GM12878 (cell line): ENCODE measurements at regions not wholly inside any gene's neighbourhood (a gene's known extent, or its start where the extent isn't known, plus 50 kb on each side); places are given as distances from the start of the nearest gene placed in this dataset.

ENCODE experiments used
- ATAC-seq: fragments of 200-7000 bp; cut with Tn5 transposase; 3 replicates; pipeline ENCODE4 v1.9.1; 2020; ENCODE audit warnings: mild to moderate bottlenecking, moderate library complexity
- BruUV-seq: library from RNA; stranded (reverse); fragments of 400-500 nt; replicated peaks from 2 replicates; lab custom pipeline; 2021; lab: Mats Ljungman, UMichigan
- CTCF ChIA-PET: fragments of 300-600 bp; sonication (Branson Sonifier 250); formaldehyde crosslinking; extraction: SDS; loops from one replicate; lab custom pipeline; 2021; ENCODE audit warnings: inconsistent platforms; lab: Yijun Ruan, JAX
- POLR2A ChIA-PET: fragments of 350-600 bp; formaldehyde crosslinking; extraction: SDS; loops from one replicate; lab custom pipeline; 2021; ENCODE audit warnings: inconsistent platforms; lab: Charles Lee
- RAD21 ChIA-PET: fragments of 300-600 bp; sonication (Branson Sonifier 250); formaldehyde crosslinking; loops from one replicate; lab custom pipeline; 2023; ENCODE audit warnings: antibody characterized with exemption; ENCODE audit not compliant: unreplicated experiment; lab: Charles Lee
- SMC1A ChIA-PET: fragments of 300-600 bp; sonication (Branson Sonifier 250); formaldehyde crosslinking; loops from one replicate; lab custom pipeline; 2023; ENCODE audit not compliant: unreplicated experiment, uncharacterized antibody; lab: Charles Lee
- DNase-seq: peaks from one replicate; pipeline ENCODE4 v3.0.0-alpha.2; 2011; ENCODE audit warnings: low read depth, low spot score
- FAIRE-seq: peaks from 3 replicates; lab custom pipeline; 2011; peaks lifted over from hg19 to GRCh38; lab: Jason Lieb, UNC
- H2AFZ ChIP-seq: 2 replicates; pipeline ENCODE4 v1.6.0; 2011; ENCODE audit warnings: low read depth, low read length, control low read depth; ENCODE audit not compliant: control insufficient read depth
- H3K27ac ChIP-seq: 2 replicates; pipeline ENCODE4 v1.5.1; 2011; ENCODE audit warnings: control low read depth; ENCODE audit not compliant: control insufficient read depth, insufficient read depth
- H3K27me3 ChIP-seq, 2 experiments: replicated peaks in 1 of 2; 2 replicates each; pipeline versions ENCODE4 v1.6.0 to v1.6.1; 2011; ENCODE audit warnings: low read length in 1 of 2; ENCODE audit not compliant: control insufficient read depth in 2 of 2, insufficient read depth in 2 of 2
- H3K36me3 ChIP-seq, 2 experiments: 2 replicates each; pipeline ENCODE4 v1.5.1; 2011; ENCODE audit warnings: low read length in 1 of 2; ENCODE audit not compliant: control insufficient read depth in 2 of 2, insufficient read depth in 2 of 2
- H3K4me1 ChIP-seq: 2 replicates; pipeline ENCODE4 v1.6.1; 2011; ENCODE audit warnings: mild to moderate bottlenecking, low read length, moderate library complexity, mixed read lengths; ENCODE audit not compliant: control insufficient read depth, insufficient read depth
- H3K4me2 ChIP-seq: 2 replicates; pipeline ENCODE4 v1.6.0; 2011; ENCODE audit warnings: control low read depth; ENCODE audit not compliant: control insufficient read depth, insufficient read depth
- H3K4me3 ChIP-seq: fragments of 200-600 bp; sonication (generic); 2 replicates; pipeline ENCODE4 v1.5.1; 2016
- H3K79me2 ChIP-seq: 2 replicates; pipeline ENCODE4 v1.6.0; 2011; ENCODE audit warnings: low read length; ENCODE audit not compliant: control insufficient read depth, insufficient read depth
- H3K9ac ChIP-seq: 2 replicates; pipeline ENCODE4 v1.8.0; 2011; ENCODE audit warnings: low read length, control low read depth, mixed read lengths; ENCODE audit not compliant: control insufficient read depth, insufficient read depth
- H3K9me3 ChIP-seq: replicated peaks from 3 replicates; pipeline ENCODE4 v1.5.1; 2011; ENCODE audit warnings: mild to moderate bottlenecking, low read length; ENCODE audit not compliant: control insufficient read depth, insufficient read depth
- H4K20me1 ChIP-seq: 2 replicates; pipeline ENCODE4 v1.6.0; 2011; ENCODE audit not compliant: control insufficient read depth, insufficient read depth
- E2F8 ChIP-seq: fragments of 450-650 bp; IDR thresholded peaks from 2 replicates; pipeline ENCODE4 v1.6.1; 2018; ENCODE audit warnings: mild to moderate bottlenecking, low read depth, moderate library complexity; ENCODE audit not compliant: partially characterized antibody
- EP300 ChIP-seq, 2 experiments: fragments of 150-350 bp in 1 of 2; IDR thresholded peaks; 2 replicates each; pipeline ENCODE4 v1.6.1; 2011 to 2012; ENCODE audit warnings: low read depth in 2 of 2, low read length in 2 of 2, borderline replicate concordance in 1 of 2, improper control_type of control experiment in 1 of 2, inconsistent platforms in 1 of 2; ENCODE audit not compliant: control insufficient read depth in 1 of 2
- HDAC2 ChIP-seq: fragments of 200-600 bp; sonication (generic); IDR thresholded peaks from 2 replicates; pipeline ENCODE4 v1.6.1; 2017
- IRF4 ChIP-seq: IDR thresholded peaks from 2 replicates; pipeline ENCODE4 v1.6.1; 2011; ENCODE audit warnings: low read depth, low read length
- KLF5 ChIP-seq: fragments of 450-650 bp; IDR thresholded peaks from 2 replicates; pipeline ENCODE4 v1.6.1; 2014; ENCODE audit warnings: mild to moderate bottlenecking; ENCODE audit not compliant: partially characterized antibody
- NKRF ChIP-seq: fragments of 450-650 bp; conservative IDR thresholded peaks from 2 replicates; pipeline ENCODE4 v1.6.1; 2017; ENCODE audit warnings: mild to moderate bottlenecking, moderate library complexity
- RELA ChIP-seq: fragments of 450-650 bp; IDR thresholded peaks from 2 replicates; pipeline ENCODE4 v1.8.0; 2014; ENCODE audit warnings: borderline replicate concordance; ENCODE audit not compliant: partially characterized antibody
- ZZZ3 ChIP-seq: IDR thresholded peaks from 2 replicates; pipeline ENCODE4 v1.6.1; 2011; ENCODE audit warnings: low read depth; ENCODE audit not compliant: control insufficient read depth, insufficient read length
- WGBS: methylation state at CpG from one replicate; pipeline ENCODE4 v1.1.6; 2016; ENCODE audit warnings: low lambda C conversion rate; ENCODE audit not compliant: insufficient replicate concordance, insufficient coverage; ENCODE audit errors: missing lambda C conversion rate; 5-methylcytosine and 5-hydroxymethylcytosine counted together
- in situ Hi-C: fragments of 300-500 bp; cut with MboI; formaldehyde crosslinking; loops from 9 replicates; pipeline ENCODE4 v1.14.3; 2018; ENCODE audit warnings: mixed read lengths
- intact Hi-C: fragments of 100-400 bp; cut with micrococcal nuclease; formaldehyde crosslinking; loops from one replicate; pipeline ENCODE4 v1.14.2; 2022; ENCODE audit not compliant: unreplicated experiment

- H3K27ac ChIP-seq = no peak overlapping the region
- H3K36me3 ChIP-seq = no peaks in the 10 kb centered on the region
- H4K20me1 ChIP-seq = no peaks in the 10 kb centered on the region
- no peak for TF ChIP-seq IRF4
- TF ChIP-seq KLF5 = no peak
- TF ChIP-seq E2F8 = no peak
- TF ChIP-seq HDAC2 = no peak
- no peak for TF ChIP-seq RELA
- TF ChIP-seq NKRF = no peak
- no peak for TF ChIP-seq EP300 (IDR thresholded peaks at IDR 0.05; ENCODE audit: borderline replicate concordance in 1 of 2, control insufficient read depth in 1 of 2, low read depth in 2 of 2, low read length in 2 of 2)
- TF ChIP-seq ZZZ3 = no peak
- peaks cover 12% of the 10 kb centered on the region for H3K79me2 ChIP-seq
- ATAC-seq = no peak
- no peaks in the 10 kb centered on the region; the same call in 2 of the 3 replicates for H3K9me3 ChIP-seq
- SMC1A ChIA-PET = interaction anchor here (0.7 to 9.6 kb wide), 24 partner anchors 9 to 616 kb away, joined by 3 to 189 read pairs (median 4); no protein-coding TSS in a partner anchor
- no TSS peak for BruUV-seq
- CTCF ChIA-PET = interaction anchor here (0.5 to 10.1 kb wide), 22 partner anchors 11 to 714 kb away, joined by 3 to 195 read pairs (median 4); no protein-coding TSS in a partner anchor
- no peak for FAIRE-seq
- in situ Hi-C loops (loop anchor here (5.0 to 10.0 kb wide), 3 partner anchors 208 to 496 kb away; no protein-coding TSS in a partner anchor), intact Hi-C loops (loop anchor here (2.0 kb wide), 2 partner anchors 108 to 268 kb away; no protein-coding TSS in a partner anchor)
- H3K4me3 ChIP-seq = no peak overlapping the region
- H3K9ac ChIP-seq = no peak overlapping the region
- WGBS = 92% methylated on average over 7 of the region's 7 CpGs
- no peak overlapping the region for H3K4me2 ChIP-seq
- H2AFZ ChIP-seq = no peak overlapping the region
- RAD21 ChIA-PET = interaction anchor here (0.6 to 9.2 kb wide), 17 partner anchors 15 to 500 kb away, joined by 3 to 141 read pairs (median 3); no protein-coding TSS in a partner anchor
- H3K4me1 ChIP-seq = peaks cover 50% of the 10 kb centered on the region
- no peak for DNase-seq
- H3K27me3 ChIP-seq = no peaks in the 10 kb centered on the region
- POLR2A ChIA-PET = interaction anchor here (0.6 to 1.2 kb wide), 3 partner anchors 67 to 418 kb away, joined by 3 to 4 read pairs (median 4); no protein-coding TSS in a partner anchor
Observed at GRCh38 chr2:62413116-62413663, 92.8 kb downstream of the TMEM17 start.
